WTC11 (cell line): ENCODE measurements at regions not wholly inside any gene's neighbourhood (a gene's known extent, or its start where the extent isn't known, plus 50 kb on each side); places are given as distances from the start of the nearest gene placed in this dataset.

Experiments
- ATAC-seq: fragments of 200-7000 bp; cut with Tn5 transposase; 2 replicates; pipeline ENCODE4 v1.10.0; 2021; ENCODE audit warnings: mild to moderate bottlenecking, moderate library complexity
- CTCF ChIA-PET: fragments of 300-600 bp; sonication (Branson Sonifier 250); formaldehyde crosslinking; loops from one replicate; lab custom pipeline; 2021; ENCODE audit warnings: antibody characterized with exemption; lab: Charles Lee
- POLR2A ChIA-PET: fragments of 350-600 bp; sonication (Branson Sonifier 250); formaldehyde crosslinking; loops from one replicate; lab custom pipeline; 2021; ENCODE audit warnings: antibody characterized with exemption; lab: Charles Lee
- DNase-seq: peaks from one replicate; pipeline ENCODE4 v3.0.0; 2021; ENCODE audit warnings: low spot score
- H3K27ac Mint-ChIP-seq: 2 replicates; pipeline ENCODE4 v1.8.0; 2021; ENCODE audit warnings: mixed read lengths
- H3K27me3 Mint-ChIP-seq: 2 replicates; pipeline ENCODE4 v1.8.0; 2021; ENCODE audit warnings: low read depth, mild to moderate bottlenecking, moderate library complexity, mixed read lengths
- H3K36me3 Mint-ChIP-seq: 2 replicates; pipeline ENCODE4 v1.8.0; 2021; ENCODE audit warnings: mixed read lengths
- H3K4me1 Mint-ChIP-seq: 2 replicates; pipeline ENCODE4 v1.8.0; 2022; ENCODE audit warnings: mixed read lengths
- H3K4me3 Mint-ChIP-seq: 2 replicates; pipeline ENCODE4 v1.8.0; 2021; ENCODE audit warnings: mild to moderate bottlenecking, moderate library complexity, mixed read lengths
- H3K9me3 Mint-ChIP-seq: 2 replicates; pipeline ENCODE4 v1.8.0; 2021; ENCODE audit warnings: mixed read lengths
- ATF1 ChIP-seq: sonication (generic); formaldehyde crosslinking; IDR thresholded peaks from 2 replicates; pipeline ENCODE4 v1.8.1; 2023; ENCODE audit warnings: mild to moderate bottlenecking, moderate library complexity, missing genetic modification reagents
- EMX1 ChIP-seq: fragments of 250-450 bp; sonication (Bioruptor Pico); IDR thresholded peaks from 2 replicates; pipeline ENCODE4 v1.8.0; 2021; ENCODE audit warnings: mild to moderate bottlenecking
- GABPB1 ChIP-seq: sonication (generic); formaldehyde crosslinking; IDR thresholded peaks from 2 replicates; pipeline ENCODE4 v1.8.1; 2023; ENCODE audit warnings: mild to moderate bottlenecking, missing genetic modification reagents
- KAT7 ChIP-seq: sonication (generic); formaldehyde crosslinking; IDR thresholded peaks from 2 replicates; pipeline ENCODE4 v1.8.1; 2023; ENCODE audit warnings: missing genetic modification reagents, mild to moderate bottlenecking, borderline replicate concordance
- MXD4 ChIP-seq: fragments of 250-450 bp; sonication (Bioruptor Pico); IDR thresholded peaks from 2 replicates; pipeline ENCODE4 v1.8.0; 2021; ENCODE audit warnings: mild to moderate bottlenecking, moderate library complexity, borderline replicate concordance
- NR2C2 ChIP-seq: sonication (generic); formaldehyde crosslinking; IDR thresholded peaks from 2 replicates; pipeline ENCODE4 v1.8.0; 2022; ENCODE audit warnings: mild to moderate bottlenecking, missing genetic modification reagents
- OVOL2 ChIP-seq: fragments of 250-450 bp; sonication (Bioruptor Pico); IDR thresholded peaks from 2 replicates; pipeline ENCODE4 v1.9.0; 2021; ENCODE audit warnings: mild to moderate bottlenecking, borderline replicate concordance
- SMAD4 ChIP-seq: sonication (generic); formaldehyde crosslinking; IDR thresholded peaks from 2 replicates; pipeline ENCODE4 v1.8.0; 2022; ENCODE audit warnings: mild to moderate bottlenecking, missing genetic modification reagents
- STAT6 ChIP-seq: sonication (generic); formaldehyde crosslinking; conservative IDR thresholded peaks from 2 replicates; pipeline ENCODE4 v1.8.1; 2023; ENCODE audit warnings: mild to moderate bottlenecking, low read depth, missing genetic modification reagents, moderate library complexity
- ZNF121 ChIP-seq: sonication (generic); formaldehyde crosslinking; IDR thresholded peaks from 2 replicates; pipeline ENCODE4 v1.8.0; 2023; ENCODE audit warnings: missing genetic modification reagents
- ZNF138 ChIP-seq: sonication (generic); formaldehyde crosslinking; conservative IDR thresholded peaks from 2 replicates; pipeline ENCODE4 v1.8.1; 2022; ENCODE audit warnings: mild to moderate bottlenecking, moderate library complexity, missing genetic modification reagents
- ZNF219 ChIP-seq: sonication (generic); formaldehyde crosslinking; IDR thresholded peaks from 2 replicates; pipeline ENCODE4 v1.8.0; 2023; ENCODE audit warnings: missing genetic modification reagents, mild to moderate bottlenecking, borderline replicate concordance
- TF ChIP-seq, protein P1 (sequence below): sonication (generic); formaldehyde crosslinking; IDR thresholded peaks from 2 replicates; pipeline ENCODE4 v1.8.0; 2023; ENCODE audit warnings: missing genetic modification reagents, mild to moderate bottlenecking, borderline replicate concordance
- TF ChIP-seq, protein P2 (sequence below): sonication (generic); formaldehyde crosslinking; IDR thresholded peaks from 2 replicates; pipeline ENCODE4 v1.8.1; 2023; ENCODE audit warnings: mild to moderate bottlenecking, missing genetic modification reagents, moderate library complexity
- TF ChIP-seq, protein P3 (sequence below): sonication (generic); formaldehyde crosslinking; conservative IDR thresholded peaks from 2 replicates; pipeline ENCODE4 v1.8.1; 2022; ENCODE audit warnings: mild to moderate bottlenecking, missing genetic modification reagents
- TF ChIP-seq, protein P4 (sequence below): sonication (generic); formaldehyde crosslinking; IDR thresholded peaks from 2 replicates; pipeline ENCODE4 v1.8.0; 2022; ENCODE audit warnings: mild to moderate bottlenecking, missing genetic modification reagents
- TF ChIP-seq, protein P5 (sequence below): sonication (generic); formaldehyde crosslinking; IDR thresholded peaks from 2 replicates; pipeline ENCODE4 v1.8.1; 2023; ENCODE audit warnings: mild to moderate bottlenecking, missing genetic modification reagents

GRCh38 chr12:88903333-88903732, 323.1 kb upstream of the KITLG start (continued):
- no peak for TF ChIP-seq SMAD4
- no peak for TF ChIP-seq NR2C2 (CRISPR knock-in tag)

- peaks cover 11% of the 10 kb centered on the region for H3K4me1 Mint-ChIP-seq
- CTCF ChIA-PET = no interaction called here
- no peak overlapping the region for H3K4me3 Mint-ChIP-seq
- no peaks in the 10 kb centered on the region for H3K9me3 Mint-ChIP-seq
- POLR2A ChIA-PET = no interaction called here
- H3K27me3 Mint-ChIP-seq = no peaks in the 10 kb centered on the region
- TF ChIP-seq MXD4 (CRISPR knock-in tag) (no peak), GABPB1 (CRISPR knock-in tag) (no peak), ATF1 (CRISPR knock-in tag) (no peak), OVOL2 (CRISPR knock-in tag) (no peak), ZNF219 (CRISPR knock-in tag) (no peak), ZNF138 (no peak), KAT7 (CRISPR knock-in tag) (no peak), STAT6 (CRISPR knock-in tag) (no peak), EMX1 (no peak), ZNF121 (no peak)
- TF ChIP-seq, protein P1, sequence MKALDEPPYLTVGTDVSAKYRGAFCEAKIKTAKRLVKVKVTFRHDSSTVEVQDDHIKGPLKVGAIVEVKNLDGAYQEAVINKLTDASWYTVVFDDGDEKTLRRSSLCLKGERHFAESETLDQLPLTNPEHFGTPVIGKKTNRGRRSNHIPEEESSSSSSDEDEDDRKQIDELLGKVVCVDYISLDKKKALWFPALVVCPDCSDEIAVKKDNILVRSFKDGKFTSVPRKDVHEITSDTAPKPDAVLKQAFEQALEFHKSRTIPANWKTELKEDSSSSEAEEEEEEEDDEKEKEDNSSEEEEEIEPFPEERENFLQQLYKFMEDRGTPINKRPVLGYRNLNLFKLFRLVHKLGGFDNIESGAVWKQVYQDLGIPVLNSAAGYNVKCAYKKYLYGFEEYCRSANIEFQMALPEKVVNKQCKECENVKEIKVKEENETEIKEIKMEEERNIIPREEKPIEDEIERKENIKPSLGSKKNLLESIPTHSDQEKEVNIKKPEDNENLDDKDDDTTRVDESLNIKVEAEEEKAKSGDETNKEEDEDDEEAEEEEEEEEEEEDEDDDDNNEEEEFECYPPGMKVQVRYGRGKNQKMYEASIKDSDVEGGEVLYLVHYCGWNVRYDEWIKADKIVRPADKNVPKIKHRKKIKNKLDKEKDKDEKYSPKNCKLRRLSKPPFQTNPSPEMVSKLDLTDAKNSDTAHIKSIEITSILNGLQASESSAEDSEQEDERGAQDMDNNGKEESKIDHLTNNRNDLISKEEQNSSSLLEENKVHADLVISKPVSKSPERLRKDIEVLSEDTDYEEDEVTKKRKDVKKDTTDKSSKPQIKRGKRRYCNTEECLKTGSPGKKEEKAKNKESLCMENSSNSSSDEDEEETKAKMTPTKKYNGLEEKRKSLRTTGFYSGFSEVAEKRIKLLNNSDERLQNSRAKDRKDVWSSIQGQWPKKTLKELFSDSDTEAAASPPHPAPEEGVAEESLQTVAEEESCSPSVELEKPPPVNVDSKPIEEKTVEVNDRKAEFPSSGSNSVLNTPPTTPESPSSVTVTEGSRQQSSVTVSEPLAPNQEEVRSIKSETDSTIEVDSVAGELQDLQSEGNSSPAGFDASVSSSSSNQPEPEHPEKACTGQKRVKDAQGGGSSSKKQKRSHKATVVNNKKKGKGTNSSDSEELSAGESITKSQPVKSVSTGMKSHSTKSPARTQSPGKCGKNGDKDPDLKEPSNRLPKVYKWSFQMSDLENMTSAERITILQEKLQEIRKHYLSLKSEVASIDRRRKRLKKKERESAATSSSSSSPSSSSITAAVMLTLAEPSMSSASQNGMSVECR (CRISPR knock-in tag) = no peak
- TF ChIP-seq, protein P2, sequence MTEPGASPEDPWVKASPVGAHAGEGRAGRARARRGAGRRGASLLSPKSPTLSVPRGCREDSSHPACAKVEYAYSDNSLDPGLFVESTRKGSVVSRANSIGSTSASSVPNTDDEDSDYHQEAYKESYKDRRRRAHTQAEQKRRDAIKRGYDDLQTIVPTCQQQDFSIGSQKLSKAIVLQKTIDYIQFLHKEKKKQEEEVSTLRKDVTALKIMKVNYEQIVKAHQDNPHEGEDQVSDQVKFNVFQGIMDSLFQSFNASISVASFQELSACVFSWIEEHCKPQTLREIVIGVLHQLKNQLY (CRISPR knock-in tag) = no peak
- TF ChIP-seq, protein P3, sequence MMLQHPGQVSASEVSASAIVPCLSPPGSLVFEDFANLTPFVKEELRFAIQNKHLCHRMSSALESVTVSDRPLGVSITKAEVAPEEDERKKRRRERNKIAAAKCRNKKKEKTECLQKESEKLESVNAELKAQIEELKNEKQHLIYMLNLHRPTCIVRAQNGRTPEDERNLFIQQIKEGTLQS (CRISPR knock-in tag) = no peak
- TF ChIP-seq, protein P4, sequence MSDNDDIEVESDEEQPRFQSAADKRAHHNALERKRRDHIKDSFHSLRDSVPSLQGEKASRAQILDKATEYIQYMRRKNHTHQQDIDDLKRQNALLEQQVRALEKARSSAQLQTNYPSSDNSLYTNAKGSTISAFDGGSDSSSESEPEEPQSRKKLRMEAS (CRISPR knock-in tag) = no peak
- TF ChIP-seq, protein P5, sequence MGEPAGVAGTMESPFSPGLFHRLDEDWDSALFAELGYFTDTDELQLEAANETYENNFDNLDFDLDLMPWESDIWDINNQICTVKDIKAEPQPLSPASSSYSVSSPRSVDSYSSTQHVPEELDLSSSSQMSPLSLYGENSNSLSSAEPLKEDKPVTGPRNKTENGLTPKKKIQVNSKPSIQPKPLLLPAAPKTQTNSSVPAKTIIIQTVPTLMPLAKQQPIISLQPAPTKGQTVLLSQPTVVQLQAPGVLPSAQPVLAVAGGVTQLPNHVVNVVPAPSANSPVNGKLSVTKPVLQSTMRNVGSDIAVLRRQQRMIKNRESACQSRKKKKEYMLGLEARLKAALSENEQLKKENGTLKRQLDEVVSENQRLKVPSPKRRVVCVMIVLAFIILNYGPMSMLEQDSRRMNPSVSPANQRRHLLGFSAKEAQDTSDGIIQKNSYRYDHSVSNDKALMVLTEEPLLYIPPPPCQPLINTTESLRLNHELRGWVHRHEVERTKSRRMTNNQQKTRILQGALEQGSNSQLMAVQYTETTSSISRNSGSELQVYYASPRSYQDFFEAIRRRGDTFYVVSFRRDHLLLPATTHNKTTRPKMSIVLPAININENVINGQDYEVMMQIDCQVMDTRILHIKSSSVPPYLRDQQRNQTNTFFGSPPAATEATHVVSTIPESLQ (CRISPR knock-in tag) = no peak
- ATAC-seq (no peak), DNase-seq (no peak)
- no peaks in the 10 kb centered on the region for H3K36me3 Mint-ChIP-seq
- H3K27ac Mint-ChIP-seq = no peak overlapping the region
Measured at GRCh38 chr12:88897723-88898122, 317.5 kb upstream of the KITLG start.
